ENCODE measurements at regions not wholly inside any gene's neighbourhood (a gene's known extent, or its start where the extent isn't known, plus 50 kb on each side); places are given as distances from the start of the nearest gene placed in this dataset.
A peak's percentile ranks its signal among the peaks of the same experiment; 100 is the strongest.

- no peaks in the 10 kb centered on the region for H3K27me3 Mint-ChIP-seq (ENCODE audit: unreplicated experiment)
These were observed 91.3 kb upstream of the ARHGEF26 start for GRCh38 chr3:154029926-154030325.

GRCh38 chr3:154034797-154035330, 86.3 kb upstream of the ARHGEF26 start:
- no peaks in the 10 kb centered on the region for H3K27me3 Mint-ChIP-seq (ENCODE audit: unreplicated experiment)
- H3K4me1 Mint-ChIP-seq (ENCODE audit: low read depth, unreplicated experiment): no peaks in the 10 kb centered on the region
- no peaks in the 10 kb centered on the region for H3K9me3 Mint-ChIP-seq (ENCODE audit: unreplicated experiment)
- H3K36me3 Mint-ChIP-seq (ENCODE audit: unreplicated experiment): no peaks in the 10 kb centered on the region
- H3K4me3 Mint-ChIP-seq (ENCODE audit: unreplicated experiment): no peak overlapping the region
- no peak overlapping the region for H3K27ac Mint-ChIP-seq (ENCODE audit: unreplicated experiment)
- TF ChIP-seq CTCF (IDR thresholded peaks at IDR 0.05; ENCODE audit: partially characterized antibody, unreplicated experiment): no peak
- no peak for DNase-seq

More at GRCh38 chr3:154029926-154030325, 91.3 kb upstream of the ARHGEF26 start:
- H3K36me3 Mint-ChIP-seq (ENCODE audit: unreplicated experiment): no peaks in the 10 kb centered on the region
- no peak overlapping the region for H3K4me3 Mint-ChIP-seq (ENCODE audit: unreplicated experiment)
- no peak for TF ChIP-seq CTCF (IDR thresholded peaks at IDR 0.05; ENCODE audit: partially characterized antibody, unreplicated experiment)
- H3K27ac Mint-ChIP-seq (ENCODE audit: unreplicated experiment): no peak overlapping the region
- no peaks in the 10 kb centered on the region for H3K4me1 Mint-ChIP-seq (ENCODE audit: low read depth, unreplicated experiment)
- no peaks in the 10 kb centered on the region for H3K9me3 Mint-ChIP-seq (ENCODE audit: unreplicated experiment)
- DNase-seq: no peak

- peak; percentile 46 for TF ChIP-seq CTCF (IDR thresholded peaks at IDR 0.05; ENCODE audit: partially characterized antibody, unreplicated experiment)
- DNase-seq: no peak
- Mint-ChIP-seq H3K27ac (ENCODE audit: unreplicated experiment) (no peak overlapping the region), H3K9me3 (ENCODE audit: unreplicated experiment) (no peaks in the 10 kb centered on the region), H3K27me3 (ENCODE audit: unreplicated experiment) (no peaks in the 10 kb centered on the region), H3K4me1 (ENCODE audit: low read depth, unreplicated experiment) (no peaks in the 10 kb centered on the region), H3K36me3 (ENCODE audit: unreplicated experiment) (no peaks in the 10 kb centered on the region), H3K4me3 (ENCODE audit: unreplicated experiment) (no peak overlapping the region)
These were observed 80.9 kb upstream of the ARHGEF26 start for GRCh38 chr3:154040283-154040682.

DNA sequence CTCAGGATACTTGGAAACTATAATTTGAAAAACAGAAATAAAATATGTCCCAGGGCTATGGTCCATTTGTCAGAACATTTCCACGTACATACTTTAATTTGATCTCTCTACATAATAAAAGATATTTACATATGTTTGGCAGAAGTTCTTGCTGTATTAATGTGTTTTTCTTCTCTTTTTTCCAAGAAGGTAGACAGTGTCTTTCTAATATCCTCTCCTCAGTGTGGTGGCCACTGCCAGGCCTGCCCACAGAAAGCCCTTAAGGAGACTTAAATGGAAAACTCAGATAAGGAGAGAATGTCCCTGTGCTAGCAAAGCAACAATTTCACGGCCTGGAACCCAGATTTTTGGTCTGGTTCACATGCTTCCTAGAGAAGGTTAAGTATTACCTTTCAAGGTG, 76.5 kb upstream of the ARHGEF26 start:
- TF ChIP-seq CTCF (IDR thresholded peaks at IDR 0.05; ENCODE audit: partially characterized antibody, unreplicated experiment): no peak
- DNase-seq: no peak

DNA sequence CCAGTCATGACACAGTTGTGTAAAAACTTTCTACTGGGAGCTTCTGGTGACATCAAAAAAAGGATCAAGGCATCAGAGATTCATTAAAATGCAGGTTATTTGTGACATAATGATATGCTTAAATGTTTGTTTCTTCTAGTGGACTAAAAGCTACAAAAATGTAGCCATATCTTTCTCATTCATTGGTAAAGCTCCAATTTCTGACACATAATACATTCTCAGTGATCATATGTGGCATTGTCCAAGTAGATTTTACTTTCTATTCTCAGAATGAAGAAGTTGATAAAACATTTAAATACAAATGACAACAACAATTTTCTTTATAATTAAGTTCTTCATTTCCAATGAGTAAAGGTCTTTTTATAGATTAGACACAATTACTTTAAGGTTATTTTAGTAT, 71.0 kb upstream of the ARHGEF26 start:
- Mint-ChIP-seq H3K27ac (ENCODE audit: unreplicated experiment) (no peak overlapping the region), H3K36me3 (ENCODE audit: unreplicated experiment) (no peaks in the 10 kb centered on the region)

More for the DNA sequence above, 76.5 kb upstream of the ARHGEF26 start:
- no peaks in the 10 kb centered on the region for H3K36me3 Mint-ChIP-seq (ENCODE audit: unreplicated experiment)
- H3K4me3 Mint-ChIP-seq (ENCODE audit: unreplicated experiment): no peak overlapping the region
- H3K27me3 Mint-ChIP-seq (ENCODE audit: unreplicated experiment): no peaks in the 10 kb centered on the region
- no peaks in the 10 kb centered on the region for H3K9me3 Mint-ChIP-seq (ENCODE audit: unreplicated experiment)
- no peaks in the 10 kb centered on the region for H3K4me1 Mint-ChIP-seq (ENCODE audit: low read depth, unreplicated experiment)
- H3K27ac Mint-ChIP-seq (ENCODE audit: unreplicated experiment): no peak overlapping the region

More for the DNA sequence above, 71.0 kb upstream of the ARHGEF26 start:
- TF ChIP-seq CTCF (IDR thresholded peaks at IDR 0.05; ENCODE audit: partially characterized antibody, unreplicated experiment): no peak
- no peak for DNase-seq
- Mint-ChIP-seq H3K4me1 (ENCODE audit: low read depth, unreplicated experiment) (no peaks in the 10 kb centered on the region), H3K27me3 (ENCODE audit: unreplicated experiment) (no peaks in the 10 kb centered on the region), H3K4me3 (ENCODE audit: unreplicated experiment) (no peak overlapping the region), H3K9me3 (ENCODE audit: unreplicated experiment) (no peaks in the 10 kb centered on the region)
